Neuronal stem cell (in vitro differentiated cells): ENCODE measurements at regions not wholly inside any gene's neighbourhood (a gene's known extent, or its start where the extent isn't known, plus 50 kb on each side); places are given as distances from the start of the nearest gene placed in this dataset.

Source experiments
- DNase-seq: peaks from one replicate; pipeline ENCODE4 v3.0.0-alpha.2; 2013; ENCODE audit warnings: low spot score
- H2AFZ ChIP-seq: one replicate; pipeline ENCODE4 v1.6.1; 2013; ENCODE audit warnings: mild to moderate bottlenecking, low read length, inconsistent platforms
- H2AK5ac ChIP-seq: 2 replicates; pipeline ENCODE4 v1.6.1; 2013; ENCODE audit warnings: low read depth, mild to moderate bottlenecking, inconsistent platforms, low read length, moderate library complexity, mixed read lengths
- H2BK120ac ChIP-seq: 2 replicates; pipeline ENCODE4 v1.6.1; 2013; ENCODE audit warnings: low read depth, mild to moderate bottlenecking, inconsistent platforms, low read length, moderate library complexity, mixed read lengths
- H2BK12ac ChIP-seq: one replicate; pipeline ENCODE4 v1.6.1; 2013; ENCODE audit warnings: low read length, inconsistent platforms
- H2BK15ac ChIP-seq: 2 replicates; pipeline ENCODE4 v1.6.1; 2013; ENCODE audit warnings: mild to moderate bottlenecking, low read length, inconsistent platforms, mixed read lengths
- H2BK5ac ChIP-seq: one replicate; pipeline ENCODE4 v1.6.1; 2013; ENCODE audit warnings: inconsistent platforms, mild to moderate bottlenecking, low read length, moderate library complexity
- H3K14ac ChIP-seq: one replicate; pipeline ENCODE4 v1.6.1; 2013; ENCODE audit warnings: low read length, inconsistent platforms
- H3K18ac ChIP-seq: 2 replicates; pipeline ENCODE4 v1.6.1; 2013; ENCODE audit warnings: low read length, inconsistent platforms
- H3K23ac ChIP-seq: 2 replicates; pipeline ENCODE4 v1.6.1; 2013; ENCODE audit warnings: low read depth, mild to moderate bottlenecking, mixed read lengths, low read length, inconsistent platforms; ENCODE audit not compliant: poor library complexity
- H3K27ac ChIP-seq: replicated peaks from 3 replicates; pipeline ENCODE4 v1.5.1; 2013; ENCODE audit warnings: low read length, inconsistent platforms
- H3K27me3 ChIP-seq, 3 experiments: 2 replicates each; pipeline ENCODE4 v1.6.1; 2013; ENCODE audit warnings: low read length in 3 of 3, mild to moderate bottlenecking in 2 of 3, inconsistent platforms in 1 of 3, low read depth in 1 of 3, mixed read lengths in 1 of 3, moderate library complexity in 1 of 3; ENCODE audit not compliant: control insufficient read depth in 3 of 3, insufficient read depth in 3 of 3
- H3K36me3 ChIP-seq, 2 donors: replicated peaks in 1 of 2; 2 replicates each; pipeline ENCODE4 v1.6.1; 2013; ENCODE audit warnings: low read length in 2 of 2; ENCODE audit not compliant: control insufficient read depth in 2 of 2, insufficient read depth in 2 of 2
- H3K4ac ChIP-seq: 2 replicates; pipeline ENCODE4 v1.6.1; 2013; ENCODE audit warnings: inconsistent platforms, mild to moderate bottlenecking, low read length, moderate library complexity
- H3K4me1 ChIP-seq, 2 donors: 1 replicate in 1 of 2; 2 replicates in 1 of 2; pipeline ENCODE4 v1.6.1; 2013; ENCODE audit warnings: low read length in 2 of 2, low read depth in 1 of 2; ENCODE audit not compliant: control insufficient read depth in 2 of 2, insufficient read depth in 1 of 2
- H3K4me2 ChIP-seq: one replicate; pipeline ENCODE4 v1.6.1; 2013; ENCODE audit warnings: mild to moderate bottlenecking, low read length, inconsistent platforms; ENCODE audit not compliant: insufficient read depth, poor library complexity, severe bottlenecking
- H3K4me3 ChIP-seq, 2 donors: 2 replicates each; pipeline ENCODE4 v1.5.1; 2013; ENCODE audit warnings: low read length in 2 of 2, mild to moderate bottlenecking in 2 of 2, inconsistent platforms in 1 of 2, moderate library complexity in 1 of 2
- H3K79me1 ChIP-seq: one replicate; pipeline ENCODE4 v1.6.1; 2013; ENCODE audit warnings: low read depth, mild to moderate bottlenecking, inconsistent platforms, low read length, moderate library complexity
- H3K9ac ChIP-seq: one replicate; pipeline ENCODE4 v1.6.1; 2013; ENCODE audit warnings: mild to moderate bottlenecking, low read depth, low read length, inconsistent platforms; ENCODE audit not compliant: poor library complexity
- H3K9me3 ChIP-seq, 2 donors: replicated peaks in 1 of 2; 2 replicates each; pipeline versions ENCODE3 to v1.6.1; 2013; ENCODE audit warnings: low read length in 2 of 2, mild to moderate bottlenecking in 2 of 2, inconsistent platforms in 1 of 2, low read depth in 1 of 2, mixed read lengths in 1 of 2, moderate library complexity in 1 of 2; ENCODE audit not compliant: control insufficient read depth in 2 of 2, insufficient read depth in 1 of 2
- H4K8ac ChIP-seq: one replicate; pipeline ENCODE4 v1.6.1; 2013; ENCODE audit warnings: low read depth, mild to moderate bottlenecking, inconsistent platforms, low read length, moderate library complexity
- H4K91ac ChIP-seq: one replicate; pipeline ENCODE4 v1.6.1; 2013; ENCODE audit warnings: low read length, low read depth, mild to moderate bottlenecking, inconsistent platforms; ENCODE audit not compliant: poor library complexity
- WGBS, 2 donors: extraction: QIAGEN DNeasy Blood & Tissue Kit; methylation state at CpG; one replicate each; pipeline ENCODE4 v1.1.7; 2013; ENCODE audit warnings: missing lambda C conversion rate in 2 of 2, mixed read lengths in 1 of 2; ENCODE audit not compliant: insufficient read length in 2 of 2, insufficient replicate concordance in 1 of 2; ENCODE audit errors: extremely low coverage in 2 of 2; 5-methylcytosine and 5-hydroxymethylcytosine counted together

GRCh38 chr4:12703036-12703435 is 781.1 kb downstream of the RAB28 start:
- Histone ChIP-seq H3K4me2 (no peak overlapping the region), H3K14ac (no peak overlapping the region), H2BK15ac (no peak overlapping the region), H4K8ac (no peak overlapping the region), H3K79me1 (no peaks in the 10 kb centered on the region), H3K36me3 (no peaks in the 10 kb centered on the region), H2BK5ac (no peak overlapping the region), H4K91ac (no peak overlapping the region), H3K4ac (no peak overlapping the region), H3K23ac (no peak overlapping the region), H3K9ac (no peak overlapping the region), H3K9me3 (no peaks in the 10 kb centered on the region), H2BK120ac (no peak overlapping the region), H2AFZ (no peak overlapping the region), H2BK12ac (no peak overlapping the region), H3K4me1 (no peaks in the 10 kb centered on the region), H3K27me3 (no peaks in the 10 kb centered on the region), H3K4me3 (no peak overlapping the region), H2AK5ac (no peak overlapping the region), H3K18ac (no peak overlapping the region), H3K27ac (no peak overlapping the region)
- no peak for DNase-seq
- WGBS, 2 donors: no CpG with 5 or more reads among the region's 9 CpGs

GRCh38 chr4:12701384-12701783 is 782.8 kb downstream of the RAB28 start:
- no peak overlapping the region for H4K91ac ChIP-seq
- H3K18ac ChIP-seq: no peak overlapping the region
- H2AFZ ChIP-seq: no peak overlapping the region
- H3K4me2 ChIP-seq: no peak overlapping the region
- no peak overlapping the region for H3K14ac ChIP-seq
- H3K4ac ChIP-seq: no peak overlapping the region
- no peak overlapping the region for H2BK15ac ChIP-seq
- WGBS, 2 donors: no CpG with 5 or more reads among the region's 1 CpG
- H3K9me3 ChIP-seq: no peaks in the 10 kb centered on the region
- no peaks in the 10 kb centered on the region for H3K79me1 ChIP-seq
- H2BK120ac ChIP-seq: no peak overlapping the region
- H2BK12ac ChIP-seq: no peak overlapping the region
- no peaks in the 10 kb centered on the region for H3K36me3 ChIP-seq
- no peak for DNase-seq
- no peak overlapping the region for H2BK5ac ChIP-seq
- no peak overlapping the region for H3K23ac ChIP-seq
- no peak overlapping the region for H4K8ac ChIP-seq
- no peak overlapping the region for H3K9ac ChIP-seq
- no peak overlapping the region for H3K4me3 ChIP-seq
- H3K4me1 ChIP-seq: no peaks in the 10 kb centered on the region
- no peak overlapping the region for H2AK5ac ChIP-seq
- H3K27ac ChIP-seq: no peak overlapping the region
- no peaks in the 10 kb centered on the region for H3K27me3 ChIP-seq

- Histone ChIP-seq H3K4ac (no peak overlapping the region), H3K18ac (no peak overlapping the region), H3K79me1 (no peaks in the 10 kb centered on the region), H3K27ac (no peak overlapping the region), H3K14ac (no peak overlapping the region), H3K4me1 (no peaks in the 10 kb centered on the region), H3K9ac (no peak overlapping the region), H3K4me2 (no peak overlapping the region), H2AK5ac (no peak overlapping the region), H3K36me3 (no peaks in the 10 kb centered on the region), H2AFZ (no peak overlapping the region), H4K8ac (no peak overlapping the region), H3K9me3 (no peaks in the 10 kb centered on the region), H2BK5ac (no peak overlapping the region), H2BK15ac (no peak overlapping the region), H2BK12ac (no peak overlapping the region), H3K27me3 (no peaks in the 10 kb centered on the region), H2BK120ac (no peak overlapping the region), H4K91ac (no peak overlapping the region), H3K4me3 (no peak overlapping the region), H3K23ac (no peak overlapping the region)
- no peak for DNase-seq
- no CpG with 5 or more reads among the region's 2 CpGs for WGBS, 2 donors
Measured at GRCh38 chr4:12697970-12698369, 786.2 kb downstream of the RAB28 start.

- no peak overlapping the region for H2AK5ac ChIP-seq
- no peaks in the 10 kb centered on the region for H3K9me3 ChIP-seq
- no peaks in the 10 kb centered on the region for H3K27me3 ChIP-seq
- no peak overlapping the region for H2BK5ac ChIP-seq
- no peak overlapping the region for H2BK12ac ChIP-seq
- H3K79me1 ChIP-seq: no peaks in the 10 kb centered on the region
- H2BK15ac ChIP-seq: no peak overlapping the region
- no peak overlapping the region for H3K23ac ChIP-seq
- H2AFZ ChIP-seq: no peak overlapping the region
- no peaks in the 10 kb centered on the region for H3K4me1 ChIP-seq
- no peak overlapping the region for H3K9ac ChIP-seq
- H3K18ac ChIP-seq: no peak overlapping the region
- no peak overlapping the region for H4K91ac ChIP-seq
- H4K8ac ChIP-seq: no peak overlapping the region
- no peak overlapping the region for H3K4me2 ChIP-seq
- no peak overlapping the region for H3K27ac ChIP-seq
- WGBS, 2 donors: no CpG with 5 or more reads among the region's 2 CpGs
- no peak overlapping the region for H2BK120ac ChIP-seq
- no peaks in the 10 kb centered on the region for H3K36me3 ChIP-seq
- no peak overlapping the region for H3K4ac ChIP-seq
- DNase-seq: no peak
- H3K14ac ChIP-seq: no peak overlapping the region
- no peak overlapping the region for H3K4me3 ChIP-seq
Measured at GRCh38 chr4:12692815-12693214, 791.3 kb downstream of the RAB28 start.
